GM21367 (cell line): ENCODE measurements at regions not wholly inside any gene's neighbourhood (a gene's known extent, or its start where the extent isn't known, plus 50 kb on each side); places are given as distances from the start of the nearest gene placed in this dataset.

Experiments
- ATAC-seq: cut with Tn5 transposase; IDR thresholded peaks from one replicate; pipeline ENCODE4 v1.9.1; 2021; ENCODE audit not compliant: unreplicated experiment

GRCh38 chr9:88786291-88787079, 204.8 kb upstream of the S1PR3 start:
- ATAC-seq, result no peak

- no peak for ATAC-seq
These were observed 201.5 kb upstream of the S1PR3 start for GRCh38 chr9:88789785-88790184.

GRCh38 chr9:88791105-88791805, 200.0 kb upstream of the S1PR3 start:
- no peak for ATAC-seq

GRCh38 chr9:88792502-88792901, 198.8 kb upstream of the S1PR3 start:
- ATAC-seq, result no peak

GRCh38 chr9:88794100-88794499, 197.2 kb upstream of the S1PR3 start:
- ATAC-seq, result no peak

GRCh38 chr9:88796947-88797346, 194.3 kb upstream of the S1PR3 start:
- no peak for ATAC-seq

- ATAC-seq, result no peak
These were observed 192.8 kb upstream of the S1PR3 start for GRCh38 chr9:88798476-88798875.

GRCh38 chr9:88799541-88800328, 191.5 kb upstream of the S1PR3 start:
- ATAC-seq, result no peak

- ATAC-seq, result no peak
These were observed 191.0 kb upstream of the S1PR3 start for GRCh38 chr9:88800329-88800682.

- ATAC-seq, result no peak
These were observed 190.0 kb upstream of the S1PR3 start for GRCh38 chr9:88801214-88801796.

GRCh38 chr9:88802533-88802932, 188.7 kb upstream of the S1PR3 start:
- ATAC-seq, result no peak

GRCh38 chr9:88803546-88804253, 187.6 kb upstream of the S1PR3 start:
- ATAC-seq, result no peak

- no peak for ATAC-seq
These were observed 187.0 kb upstream of the S1PR3 start for GRCh38 chr9:88804254-88804596.

GRCh38 chr9:88805217-88805943, 185.9 kb upstream of the S1PR3 start:
- ATAC-seq, result no peak

- ATAC-seq, result no peak
These were observed 183.8 kb upstream of the S1PR3 start for GRCh38 chr9:88807426-88807825.

- ATAC-seq, result no peak
These were observed 183.1 kb upstream of the S1PR3 start for GRCh38 chr9:88808019-88808656.

GRCh38 chr9:88808761-88809354, 182.4 kb upstream of the S1PR3 start:
- no peak for ATAC-seq

- no peak for ATAC-seq
These were observed 181.7 kb upstream of the S1PR3 start for GRCh38 chr9:88809355-88810161.

GRCh38 chr9:88810826-88811225, 180.4 kb upstream of the S1PR3 start:
- ATAC-seq, result no peak
